ENCODE measurements at regions not wholly inside any gene's neighbourhood (a gene's known extent, or its start where the extent isn't known, plus 50 kb on each side); places are given as distances from the start of the nearest gene placed in this dataset.

DNA sequence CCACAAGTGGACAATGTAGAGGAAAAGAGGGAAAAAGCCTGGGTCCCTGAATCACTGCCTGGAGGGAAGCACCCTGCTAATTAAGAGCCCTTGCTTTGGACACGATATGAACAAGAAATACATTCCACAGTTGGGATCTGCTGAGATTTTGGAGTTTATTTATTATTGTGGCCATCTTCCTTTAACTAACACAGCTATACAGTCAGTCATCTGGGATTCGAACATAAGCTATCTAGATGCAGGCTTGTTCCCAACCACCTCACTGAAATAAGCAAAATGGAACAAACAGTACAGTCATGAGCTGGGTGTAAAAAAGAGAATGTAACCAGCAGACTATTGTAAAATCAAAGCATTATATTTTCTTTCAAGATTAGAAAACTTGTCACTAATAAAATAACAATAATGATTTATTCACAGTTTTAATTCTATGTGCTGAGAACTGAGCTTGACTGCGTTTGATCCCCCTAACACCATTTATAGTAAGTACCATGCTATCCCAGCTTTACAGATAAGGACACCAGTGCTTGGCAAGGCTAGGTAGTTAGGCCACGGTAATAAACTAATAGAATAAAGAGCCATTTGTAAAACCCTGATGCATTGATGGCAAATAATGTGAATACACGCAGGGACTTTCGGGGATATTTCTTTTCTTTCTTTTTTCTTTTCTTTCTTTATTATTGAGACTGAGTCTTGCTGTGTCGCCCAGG lies 223.8 kb upstream of the KLF6 start:
- intact Hi-C loops (cut with micrococcal nuclease) = loop anchor here (2.0 kb wide), 1 partner anchor 32 kb away; no protein-coding TSS in a partner anchor

DNA sequence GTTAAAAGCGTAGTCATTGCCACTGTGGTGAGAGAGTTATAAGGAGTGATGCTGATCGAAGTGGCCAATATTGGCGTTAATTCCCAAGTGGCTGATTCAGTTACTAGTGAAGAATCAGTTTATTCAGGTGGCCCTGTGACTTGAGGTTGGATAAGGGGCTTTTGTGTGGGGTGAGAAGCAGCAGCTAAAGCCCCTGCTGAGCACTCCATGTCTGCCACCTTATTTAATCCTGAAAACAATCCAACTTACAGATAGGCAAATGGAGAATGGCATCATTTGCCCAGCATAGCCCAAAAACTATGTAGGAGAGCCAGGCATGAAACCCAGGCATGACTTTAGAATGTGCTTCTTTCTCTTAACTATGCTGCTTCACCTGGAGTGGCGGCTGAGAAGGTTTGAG lies 222.8 kb upstream of the KLF6 start:
- intact Hi-C loops (cut with micrococcal nuclease) = loop anchor here (2.0 kb wide), 1 partner anchor 31 kb away; no protein-coding TSS in a partner anchor

- intact Hi-C loops (cut with micrococcal nuclease) = no loop called here
Measured at GRCh38 chr10:4006858-4007257, 221.8 kb upstream of the KLF6 start.

GRCh38 chr10:4006051-4006450 lies 221.0 kb upstream of the KLF6 start:
- intact Hi-C loops (cut with micrococcal nuclease) = no loop called here

DNA sequence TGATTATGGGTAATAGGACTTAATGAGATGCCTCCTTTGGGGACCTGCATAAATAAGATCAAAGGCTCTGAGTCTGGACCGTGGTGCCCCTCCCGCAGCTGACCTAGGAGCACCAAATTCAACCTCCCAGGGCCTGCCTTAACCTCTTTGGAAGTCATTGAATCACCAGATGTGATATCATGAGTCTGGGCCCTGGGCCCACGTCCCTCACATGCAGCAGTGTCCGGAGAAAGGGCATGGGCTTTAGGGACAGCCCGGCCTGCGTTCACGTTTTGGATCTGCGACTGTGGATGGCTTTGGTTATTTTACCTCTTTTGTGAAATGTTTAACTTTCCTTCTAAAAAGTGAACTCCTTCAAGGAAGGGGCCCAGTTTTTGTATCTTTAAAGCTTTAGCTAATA lies 220.0 kb upstream of the KLF6 start:
- intact Hi-C loops (cut with micrococcal nuclease) = no loop called here

DNA sequence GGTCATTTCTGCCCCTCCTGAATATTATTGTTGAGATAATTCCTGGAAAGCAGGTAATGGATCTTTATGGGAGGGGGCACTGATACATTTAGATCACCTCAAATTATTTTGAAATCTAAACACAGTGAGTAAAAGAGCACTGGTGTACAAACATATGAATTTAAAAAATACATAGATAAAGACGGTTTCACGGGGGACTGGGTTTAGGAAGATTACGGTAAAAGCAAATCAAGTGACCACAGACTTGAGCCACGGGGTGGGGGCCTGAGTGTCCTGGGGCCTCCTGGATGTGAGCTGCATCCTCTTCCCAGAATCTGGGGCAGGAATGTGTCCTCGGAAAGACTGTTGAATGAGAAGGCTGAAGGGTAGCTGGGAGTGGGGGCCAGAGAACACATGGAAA lies 219.1 kb upstream of the KLF6 start:
- intact Hi-C loops (cut with micrococcal nuclease) = no loop called here

- intact Hi-C loops (cut with micrococcal nuclease) = no loop called here
Measured at GRCh38 chr10:4003348-4003973, 218.5 kb upstream of the KLF6 start.

DNA sequence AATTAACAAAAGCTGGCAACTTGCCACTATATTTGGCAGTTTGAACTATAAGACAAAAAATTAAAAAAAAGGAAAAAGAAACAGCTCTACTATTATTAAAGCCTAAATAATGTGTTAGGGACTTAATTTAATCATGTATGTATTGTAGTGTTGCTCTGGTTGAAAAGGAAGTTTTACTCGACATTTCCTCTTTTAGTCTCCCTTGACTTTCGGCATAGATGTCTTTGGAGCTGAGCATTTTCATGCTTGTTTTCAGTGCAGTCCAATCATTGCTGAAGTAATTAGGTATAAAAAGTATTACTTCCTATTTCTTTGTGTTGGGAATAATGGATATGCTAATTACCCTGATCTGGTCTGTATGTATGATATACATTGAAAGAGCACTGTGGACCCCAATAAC lies 216.8 kb upstream of the KLF6 start:
- intact Hi-C loops (cut with micrococcal nuclease) = no loop called here

GRCh38 chr10:3999642-4000041 lies 214.6 kb upstream of the KLF6 start:
- intact Hi-C loops (cut with micrococcal nuclease) = no loop called here

DNA sequence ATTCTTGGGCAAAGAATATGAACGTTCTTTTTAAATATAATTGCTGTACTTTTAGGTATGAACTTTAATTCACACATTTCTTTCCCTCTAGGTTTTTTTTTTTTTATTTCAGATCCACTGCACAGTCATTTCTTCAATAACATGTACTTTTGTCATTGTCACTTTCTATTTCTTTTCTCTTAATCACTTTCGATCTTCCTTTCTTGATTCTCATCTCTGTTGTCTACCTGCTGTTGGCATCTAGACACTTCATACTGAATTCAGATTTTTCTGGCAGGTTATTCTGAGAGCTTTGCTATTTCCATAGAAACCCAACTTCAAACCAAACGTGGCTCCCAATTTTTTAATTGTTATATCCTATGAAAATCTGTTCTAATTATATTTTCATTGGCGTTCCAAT lies 211.7 kb upstream of the KLF6 start:
- intact Hi-C loops (cut with micrococcal nuclease) = no loop called here

- intact Hi-C loops (cut with micrococcal nuclease) = no loop called here
Measured at GRCh38 chr10:3995302-3996210, 210.5 kb upstream of the KLF6 start.

- intact Hi-C loops (cut with micrococcal nuclease) = no loop called here
Measured at GRCh38 chr10:3992382-3993178, 207.6 kb upstream of the KLF6 start.

- intact Hi-C loops (cut with micrococcal nuclease) = no loop called here
Measured at GRCh38 chr10:3990307-3990706, 205.3 kb upstream of the KLF6 start.

DNA sequence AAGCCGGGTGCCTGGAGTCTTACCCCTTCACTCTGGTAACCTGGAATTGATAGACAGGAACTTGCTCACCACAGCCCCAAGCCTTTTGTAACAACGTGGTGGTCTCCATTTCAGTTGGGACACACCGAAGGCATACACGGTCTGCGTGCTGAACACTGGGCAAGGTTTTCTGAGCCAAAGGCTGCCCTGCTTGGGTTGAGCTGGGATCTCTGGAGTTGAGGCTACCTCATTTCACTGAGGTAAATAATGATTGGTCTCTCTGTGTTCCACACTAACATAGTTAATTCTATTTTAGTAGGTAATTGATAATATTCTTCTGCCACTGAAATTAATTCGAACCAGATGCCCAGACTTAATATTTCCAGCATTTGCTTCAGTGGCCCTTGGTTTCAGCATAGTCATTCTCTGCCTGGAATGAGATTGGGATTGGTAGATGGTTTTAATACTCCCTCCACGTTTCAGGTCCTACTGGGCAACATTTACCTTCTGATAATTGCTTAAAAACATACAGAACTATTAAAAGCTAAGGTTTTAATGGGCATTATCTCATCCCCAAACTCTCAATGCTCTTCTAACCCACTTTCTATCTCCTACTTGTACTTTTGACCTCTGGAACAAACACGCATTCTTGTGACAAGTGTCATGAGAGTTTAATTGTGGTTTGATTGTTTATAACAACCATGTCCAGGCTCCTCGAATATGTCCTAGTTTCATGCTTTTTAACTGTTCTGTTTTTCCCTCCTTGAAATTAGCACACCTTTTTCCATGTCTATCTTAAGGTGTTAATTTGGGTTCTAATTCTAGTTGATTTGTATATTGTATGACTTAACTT lies 202.3 kb upstream of the KLF6 start:
- intact Hi-C loops (cut with micrococcal nuclease) = no loop called here

DNA sequence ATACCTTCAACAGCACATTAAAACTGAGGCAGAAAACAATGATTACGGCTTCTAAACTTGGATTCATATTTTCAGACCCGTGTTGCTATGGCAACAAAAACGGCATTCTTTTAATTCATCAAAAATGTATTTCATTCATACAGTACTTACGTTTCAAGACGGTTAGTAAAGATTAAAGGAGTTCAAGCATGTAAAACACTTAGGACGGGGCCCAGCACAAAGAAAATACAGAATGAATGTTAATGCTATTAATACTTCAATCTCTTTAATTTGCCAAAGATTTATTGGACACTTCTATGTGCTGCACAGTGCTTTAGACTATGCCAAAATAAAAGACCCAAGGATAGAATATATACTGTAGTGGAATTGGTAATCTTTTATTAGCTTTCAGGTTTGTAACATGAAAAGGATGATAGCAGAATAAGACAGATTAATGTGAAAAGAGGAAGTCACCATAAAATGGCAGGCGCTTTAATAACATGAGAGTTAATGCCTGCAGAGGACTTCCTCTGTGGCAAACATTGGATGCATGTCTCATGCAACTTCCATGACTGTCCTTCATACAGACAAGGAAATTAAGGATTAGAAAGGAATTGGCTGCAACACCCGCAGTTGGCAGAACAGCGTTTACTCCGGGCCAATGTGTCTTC lies 201.6 kb upstream of the KLF6 start:
- intact Hi-C loops (cut with micrococcal nuclease) = no loop called here

DNA sequence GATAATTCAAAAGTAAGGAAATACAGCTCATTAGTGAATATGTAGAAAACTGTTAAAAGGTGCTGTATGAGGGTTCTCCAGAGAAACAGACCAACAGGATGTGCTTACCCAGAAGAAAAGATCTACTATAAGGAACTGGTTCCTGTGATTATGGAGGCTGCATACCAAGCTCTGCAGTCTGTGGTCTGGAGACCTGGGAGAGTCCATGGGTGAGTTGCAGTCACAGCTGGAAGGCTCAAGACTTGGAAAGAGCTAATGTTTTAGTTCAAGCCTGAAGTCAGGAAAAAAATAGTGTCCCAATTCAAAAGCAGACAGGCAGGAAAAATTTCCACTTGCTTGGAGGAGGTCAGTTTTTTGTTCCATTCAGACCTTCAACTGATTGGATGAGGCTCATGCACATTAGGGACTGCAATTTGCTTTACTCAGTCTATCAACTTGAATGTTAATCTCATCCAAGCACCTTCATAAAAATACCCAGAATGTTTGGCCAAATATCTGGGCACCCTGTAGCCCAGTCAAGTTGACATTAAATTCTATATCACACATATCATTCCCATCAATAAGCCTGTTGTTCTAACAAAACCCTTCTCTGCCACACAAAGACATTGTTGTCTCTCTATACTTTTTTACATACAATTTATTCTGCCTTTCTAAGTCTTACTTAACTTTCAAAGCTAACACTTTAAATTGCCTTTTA lies 197.9 kb upstream of the KLF6 start:
- intact Hi-C loops (cut with micrococcal nuclease) = no loop called here

- intact Hi-C loops (cut with micrococcal nuclease) = loop anchor here (2.0 kb wide), 3 partner anchors 20 to 52 kb away; no protein-coding TSS in a partner anchor
Measured at GRCh38 chr10:3981300-3981699, 196.3 kb upstream of the KLF6 start.

- intact Hi-C loops (cut with micrococcal nuclease) = loop anchor here (2.0 kb wide), 3 partner anchors 20 to 52 kb away; no protein-coding TSS in a partner anchor
Measured at GRCh38 chr10:3980660-3981059, 195.7 kb upstream of the KLF6 start.

DNA sequence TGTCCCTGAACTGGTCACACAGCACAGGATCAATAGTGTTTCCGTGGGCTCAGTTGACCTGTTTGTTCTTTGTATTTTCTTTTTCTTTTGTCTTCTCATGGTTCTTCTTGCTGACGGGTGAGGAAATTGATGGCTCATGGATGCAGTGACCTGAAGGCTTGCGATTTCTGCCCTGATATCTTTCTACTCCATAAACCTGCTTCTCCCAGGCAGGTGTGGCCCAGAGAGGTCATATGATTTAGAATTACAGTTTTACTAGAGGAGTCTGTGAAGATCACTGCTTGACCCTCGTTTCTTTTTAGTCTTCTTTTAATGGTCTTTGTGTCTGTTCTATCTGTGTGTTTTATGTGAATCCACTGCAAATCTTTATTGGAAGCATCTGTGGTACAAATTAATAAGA lies 195.1 kb upstream of the KLF6 start:
- intact Hi-C loops (cut with micrococcal nuclease) = loop anchor here (2.0 kb wide), 3 partner anchors 19 to 53 kb away; no protein-coding TSS in a partner anchor
